Ovary (tissue), 7 donors: ENCODE measurements at regions not wholly inside any gene's neighbourhood (a gene's known extent, or its start where the extent isn't known, plus 50 kb on each side); places are given as distances from the start of the nearest gene placed in this dataset.

Experiments
- DNase-seq, 5 donors: peaks; one replicate each; pipeline ENCODE4 v3.0.0-alpha.2; 2019 to 2020
- H3K27ac ChIP-seq, 2 donors: fragments of 200-600 bp; one replicate each; pipeline versions ENCODE4 v1.5.1 to v1.8.0; 2019 to 2022
- H3K27me3 ChIP-seq: fragments of 200-600 bp; one replicate; pipeline ENCODE4 v1.8.0; 2022
- H3K36me3 ChIP-seq: fragments of 200-600 bp; sonication (generic); one replicate; pipeline ENCODE4 v1.5.1; 2019
- H3K4me1 ChIP-seq: one replicate; pipeline ENCODE4 v1.8.1; 2013; ENCODE audit warnings: mild to moderate bottlenecking, moderate library complexity; ENCODE audit not compliant: insufficient read depth
- H3K4me3 ChIP-seq: fragments of 200-600 bp; sonication (generic); one replicate; pipeline ENCODE4 v1.5.1; 2017
- H3K9me3 ChIP-seq, 2 donors: fragments of 200-600 bp in 1 of 2; sonication (generic) in 1 of 2; one replicate each; pipeline versions ENCODE4 v1.5.1 to v1.8.1; 2013 to 2019; ENCODE audit warnings: mild to moderate bottlenecking in 1 of 2, moderate library complexity in 1 of 2
- EP300 ChIP-seq: sonication (generic); formaldehyde crosslinking; IDR thresholded peaks from one replicate; pipeline ENCODE4 v1.6.1; 2017; ENCODE audit warnings: antibody characterized with exemption
- POLR2A ChIP-seq: fragments of 450-650 bp; IDR thresholded peaks from one replicate; pipeline ENCODE4 v1.6.1; 2017; ENCODE audit warnings: antibody characterized with exemption, mild to moderate bottlenecking, moderate library complexity
- WGBS, 3 donors: extraction: QIAGEN DNeasy Blood & Tissue Kit in 1 of 3; methylation state at CpG; one replicate each; pipeline versions ENCODE4 v1.1.5 to v1.1.7; 2013 to 2017; 5-methylcytosine and 5-hydroxymethylcytosine counted together
- intact Hi-C, 4 donors: fragments of 100-400 bp; cut with DNase I; formaldehyde crosslinking; loops; one replicate each; pipeline versions ENCODE4 v1.11.0 to v1.15.1; 2022 to 2023
- TF ChIP-seq, protein P1 (sequence below), 3 donors: fragments of 450-650 bp in 2 of 3; fragments of 200-600 bp in 1 of 3; IDR thresholded peaks; one replicate each; pipeline versions ENCODE4 v1.5.1 to v1.8.0; 2016 to 2022; ENCODE audit warnings: antibody characterized with exemption in 3 of 3, mild to moderate bottlenecking in 1 of 3
- donor health status: DM: no; HTN: no; CAD: no; lungs with moderate emphysema.
- donor health status: DM: no; HTN: no; CAD: no.
- donor health status: Bipolar disorder and iron deficiency.
- donor health status: DM: no; HTN: no; CAD: no.
- donor health status: DM: yes; HTN: yes; CAD: no.

DNA sequence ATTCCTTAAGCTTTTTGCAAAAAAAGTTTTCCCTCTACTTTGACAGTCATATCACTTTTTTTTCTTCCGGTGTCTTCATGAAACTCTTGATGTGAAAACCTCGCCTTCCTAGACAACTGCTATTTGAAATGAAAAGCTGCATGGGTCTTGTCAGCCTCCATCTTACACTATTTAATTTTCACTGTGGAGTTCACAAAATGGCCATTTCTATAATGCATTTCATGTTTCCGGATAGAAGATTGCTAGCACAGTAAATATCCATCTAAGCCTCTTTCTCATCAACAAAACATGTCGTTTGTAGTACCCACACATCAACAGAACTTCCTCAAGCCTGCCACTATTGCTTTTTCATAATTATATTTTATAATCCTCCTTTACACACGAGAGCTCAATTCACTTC, 204.9 kb upstream of the ID4 start:
- Histone ChIP-seq H3K4me3 (no peak overlapping the region), H3K36me3 (no peaks in the 10 kb centered on the region), H3K9me3 (no peaks in the 10 kb centered on the region), H3K27me3 (no peaks in the 10 kb centered on the region), H3K4me1 (no peaks in the 10 kb centered on the region), H3K27ac (no peak overlapping the region)
- WGBS, 3 donors: 67 to 82% (median 74%) methylated on average over 5 of the region's 5 CpGs
- TF ChIP-seq, protein P1, sequence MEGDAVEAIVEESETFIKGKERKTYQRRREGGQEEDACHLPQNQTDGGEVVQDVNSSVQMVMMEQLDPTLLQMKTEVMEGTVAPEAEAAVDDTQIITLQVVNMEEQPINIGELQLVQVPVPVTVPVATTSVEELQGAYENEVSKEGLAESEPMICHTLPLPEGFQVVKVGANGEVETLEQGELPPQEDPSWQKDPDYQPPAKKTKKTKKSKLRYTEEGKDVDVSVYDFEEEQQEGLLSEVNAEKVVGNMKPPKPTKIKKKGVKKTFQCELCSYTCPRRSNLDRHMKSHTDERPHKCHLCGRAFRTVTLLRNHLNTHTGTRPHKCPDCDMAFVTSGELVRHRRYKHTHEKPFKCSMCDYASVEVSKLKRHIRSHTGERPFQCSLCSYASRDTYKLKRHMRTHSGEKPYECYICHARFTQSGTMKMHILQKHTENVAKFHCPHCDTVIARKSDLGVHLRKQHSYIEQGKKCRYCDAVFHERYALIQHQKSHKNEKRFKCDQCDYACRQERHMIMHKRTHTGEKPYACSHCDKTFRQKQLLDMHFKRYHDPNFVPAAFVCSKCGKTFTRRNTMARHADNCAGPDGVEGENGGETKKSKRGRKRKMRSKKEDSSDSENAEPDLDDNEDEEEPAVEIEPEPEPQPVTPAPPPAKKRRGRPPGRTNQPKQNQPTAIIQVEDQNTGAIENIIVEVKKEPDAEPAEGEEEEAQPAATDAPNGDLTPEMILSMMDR (IDR thresholded peaks at IDR 0.05): no peak
- TF ChIP-seq POLR2A: no peak
- no peak for TF ChIP-seq EP300
- intact Hi-C loops: no loop called here
- DNase-seq: no peak

DNA sequence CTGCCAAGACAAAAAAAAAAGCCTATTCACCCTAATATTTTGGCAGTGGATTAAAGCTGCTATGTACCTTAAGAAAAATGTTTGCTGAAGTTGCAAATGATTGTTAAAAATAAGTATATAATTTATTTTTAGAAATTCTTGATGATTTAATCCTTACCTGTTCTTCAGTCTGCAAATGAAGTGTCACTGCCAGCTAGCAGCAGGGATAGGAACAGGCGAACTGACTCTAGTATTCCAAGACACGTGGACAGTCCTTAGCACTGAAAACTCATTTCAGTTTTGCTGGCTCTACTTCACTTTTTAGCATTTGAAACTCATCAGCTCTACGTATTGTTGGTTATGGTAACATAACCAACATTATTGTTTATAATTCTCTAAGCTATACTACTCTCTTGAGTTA, 204.4 kb upstream of the ID4 start:
- Histone ChIP-seq H3K9me3 (no peaks in the 10 kb centered on the region), H3K27me3 (no peaks in the 10 kb centered on the region), H3K4me1 (no peaks in the 10 kb centered on the region), H3K36me3 (no peaks in the 10 kb centered on the region), H3K27ac (no peak overlapping the region), H3K4me3 (no peak overlapping the region)
- intact Hi-C loops: no loop called here
- TF ChIP-seq EP300: no peak
- TF ChIP-seq POLR2A: no peak
- TF ChIP-seq, protein P1 (IDR thresholded peaks at IDR 0.05): no peak
- WGBS, 3 donors: 47 to 68% (median 55%) methylated on average over 3 of the region's 3 CpGs
- no peak for DNase-seq

DNA sequence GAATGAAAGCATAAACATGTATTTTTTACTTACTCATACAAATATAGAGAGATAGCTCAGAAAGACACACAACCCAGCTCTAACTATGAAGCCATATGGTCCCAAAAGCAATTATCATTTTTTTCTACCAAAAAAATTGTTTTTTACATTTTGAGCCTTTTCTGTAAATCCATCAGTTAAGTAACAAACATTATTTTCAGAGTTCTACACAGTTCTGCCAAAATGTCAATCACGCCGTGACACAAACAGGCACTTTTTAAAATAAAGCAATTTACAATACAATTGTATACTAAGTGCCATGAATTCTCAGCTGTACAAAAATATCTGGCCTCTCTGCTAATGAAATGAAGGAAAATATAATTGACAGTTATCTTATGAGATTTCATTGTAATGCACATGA, 201.4 kb upstream of the ID4 start:
- no peak overlapping the region for H3K4me3 ChIP-seq

DNA sequence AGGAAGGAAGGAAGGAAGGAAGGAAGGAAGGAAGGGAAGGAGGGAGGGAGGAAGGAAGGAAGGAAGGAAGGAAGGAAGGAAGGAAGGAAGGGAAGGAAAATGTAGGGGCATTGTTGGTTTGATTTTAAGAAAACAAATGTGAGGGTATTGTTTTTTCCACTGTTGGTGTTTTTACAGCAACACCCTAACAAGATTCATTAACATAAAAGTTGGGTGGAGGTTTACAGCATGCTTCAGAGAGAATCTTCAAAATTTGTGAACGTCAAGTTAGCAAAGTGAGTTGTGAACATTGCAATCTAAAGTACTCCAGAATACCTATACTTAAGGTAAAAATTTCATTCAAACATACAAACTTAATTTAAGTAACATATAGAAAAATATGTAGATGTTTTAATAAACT, 200.2 kb upstream of the ID4 start:
- Histone ChIP-seq H3K27me3 (no peaks in the 10 kb centered on the region), H3K4me3 (no peak overlapping the region), H3K4me1 (no peaks in the 10 kb centered on the region), H3K36me3 (no peaks in the 10 kb centered on the region), H3K27ac (no peak overlapping the region), H3K9me3 (no peaks in the 10 kb centered on the region)
- no peak for TF ChIP-seq EP300
- TF ChIP-seq, protein P1 (IDR thresholded peaks at IDR 0.05): no peak
- no peak for TF ChIP-seq POLR2A
- 82 to 95% (median 84%) methylated on average over 1 of the region's 1 CpG for WGBS, 3 donors
- no peak for DNase-seq
- intact Hi-C loops: no loop called here

More for the DNA sequence above, 201.4 kb upstream of the ID4 start:
- TF ChIP-seq, protein P1 (IDR thresholded peaks at IDR 0.05): no peak
- TF ChIP-seq EP300 (no peak), POLR2A (no peak)
- H3K36me3 ChIP-seq: no peaks in the 10 kb centered on the region
- H3K4me1 ChIP-seq: no peaks in the 10 kb centered on the region
- DNase-seq: no peak
- WGBS, 3 donors: 94 to 99% (median 97%) methylated on average over 2 of the region's 2 CpGs
- intact Hi-C loops: no loop called here
- no peaks in the 10 kb centered on the region for H3K27me3 ChIP-seq
- no peaks in the 10 kb centered on the region for H3K9me3 ChIP-seq
- H3K27ac ChIP-seq: no peak overlapping the region

- intact Hi-C loops: no loop called here
- Histone ChIP-seq H3K36me3 (no peaks in the 10 kb centered on the region), H3K4me3 (no peak overlapping the region), H3K4me1 (no peaks in the 10 kb centered on the region), H3K27me3 (no peaks in the 10 kb centered on the region), H3K9me3 (no peaks in the 10 kb centered on the region), H3K27ac (no peak overlapping the region)
- WGBS, 3 donors: 94 to 98% (median 95%) methylated on average over 9 of the region's 9 CpGs
- DNase-seq: no peak
- TF ChIP-seq, protein P1 (IDR thresholded peaks at IDR 0.05): no peak
- TF ChIP-seq POLR2A (no peak), EP300 (no peak)
These were observed 198.2 kb upstream of the ID4 start for GRCh38 chr6:19638931-19639330.
